ENCODE measurements at regions not wholly inside any gene's neighbourhood (a gene's known extent, or its start where the extent isn't known, plus 50 kb on each side); places are given as distances from the start of the nearest gene placed in this dataset.

DNA sequence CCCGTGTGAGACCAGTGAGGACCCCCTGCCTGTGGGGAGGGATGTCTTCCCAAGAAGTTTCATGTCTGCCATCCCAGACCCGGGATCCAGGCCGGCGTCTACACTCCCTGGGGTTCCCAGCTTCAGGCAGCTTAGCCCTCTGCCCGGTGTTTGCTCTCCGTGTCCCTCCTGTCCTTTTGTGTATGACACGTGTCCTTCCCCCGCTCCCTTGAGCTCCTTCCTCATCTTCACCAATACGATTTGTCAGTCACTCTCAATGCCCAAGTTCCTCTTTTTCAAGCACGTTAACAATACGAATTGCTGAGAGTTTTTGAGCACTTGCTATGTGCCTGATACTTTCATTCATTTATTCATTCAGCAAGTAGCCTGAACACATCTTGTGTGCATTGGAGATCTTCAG is 115.6 kb upstream of the PTPN1 start:
- TF ChIP-seq CTCF (optimal IDR thresholded peaks at IDR 0.05 in 1 of 3, IDR thresholded peaks at IDR 0.05 in 1 of 3, conservative IDR thresholded peaks at IDR 0.05 in 1 of 3; ENCODE audit: extremely low read depth in 1 of 3, insufficient read depth in 2 of 3, low read length in 3 of 3) (no peak), EZH2 (IDR thresholded peaks at IDR 0.05; ENCODE audit: low read length) (no peak)

Measured in keratinocyte (primary cell).